DMS79 (cell line): ENCODE measurements at regions not wholly inside any gene's neighbourhood (a gene's known extent, or its start where the extent isn't known, plus 50 kb on each side); places are given as distances from the start of the nearest gene placed in this dataset.

Experiments used
- DNase-seq: peaks from one replicate; lab custom pipeline; 2025; lab: John Stamatoyannopoulos, UW

GRCh38 chr14:49016381-49016780 lies 569.8 kb downstream of the RPS29 start:
- no peak for DNase-seq

GRCh38 chr14:49014476-49014875 lies 571.7 kb downstream of the RPS29 start:
- DNase-seq = no peak

DNA sequence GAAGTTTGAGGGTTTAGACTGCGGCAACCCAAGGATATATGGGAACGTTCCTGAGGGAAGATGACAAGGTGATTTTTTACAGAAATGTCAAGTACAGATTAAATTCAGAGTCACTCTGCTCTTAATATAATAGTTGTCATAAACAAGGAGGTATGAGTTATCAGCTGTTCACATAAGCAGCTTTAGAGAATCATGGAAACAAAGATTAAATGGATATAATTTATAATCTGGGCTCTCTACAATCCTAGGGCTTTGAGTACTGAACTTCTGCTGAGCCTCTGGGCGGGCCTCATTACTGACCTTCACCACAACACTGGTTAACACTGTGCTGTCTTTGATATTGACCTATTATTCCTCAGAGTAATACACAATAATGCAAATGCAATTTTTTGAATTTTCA lies 577.8 kb downstream of the RPS29 start:
- DNase-seq = no peak

- DNase-seq = no peak
These were observed 595.0 kb downstream of the RPS29 start for GRCh38 chr14:48991141-48991540.

DNA sequence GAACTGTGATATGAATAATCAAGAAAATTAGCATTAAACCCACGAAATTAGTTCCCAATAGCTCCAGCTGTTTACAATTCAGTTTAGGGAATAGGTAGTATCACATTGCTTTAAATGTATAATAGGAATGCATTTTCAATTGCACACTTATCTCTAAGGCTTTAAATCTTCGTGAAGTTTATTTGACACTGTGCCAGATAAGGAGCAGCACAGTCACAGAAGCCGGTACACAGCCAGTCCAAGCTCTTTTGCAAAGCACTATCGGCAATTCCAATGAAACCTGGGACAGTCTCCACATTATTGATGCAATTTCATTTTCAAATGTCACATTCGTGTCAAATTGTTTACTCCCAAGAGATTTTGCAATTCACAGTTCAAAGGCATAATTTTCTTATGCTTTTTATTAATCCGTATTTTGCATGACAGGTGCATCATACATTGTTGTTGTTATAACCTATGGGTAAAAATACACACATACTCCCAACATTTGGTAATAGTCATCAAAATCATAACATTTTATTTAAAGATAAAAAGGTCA lies 602.8 kb downstream of the RPS29 start:
- no peak for DNase-seq

GRCh38 chr14:48974994-48975393 lies 611.2 kb downstream of the RPS29 start:
- DNase-seq = no peak

GRCh38 chr14:48973151-48973550 lies 613.0 kb downstream of the RPS29 start:
- no peak for DNase-seq

GRCh38 chr14:48970943-48971342 lies 615.2 kb downstream of the RPS29 start:
- DNase-seq = no peak

GRCh38 chr14:48967419-48967818 lies 618.8 kb downstream of the RPS29 start:
- DNase-seq = no peak

GRCh38 chr14:48963231-48963790 lies 622.9 kb downstream of the RPS29 start:
- DNase-seq = no peak

- DNase-seq = no peak
These were observed 628.7 kb downstream of the RPS29 start for GRCh38 chr14:48957486-48957885.

- no peak for DNase-seq
These were observed 630.3 kb downstream of the RPS29 start for GRCh38 chr14:48955857-48956256.

- DNase-seq = no peak
These were observed 631.7 kb downstream of the RPS29 start for GRCh38 chr14:48954446-48954845.

DNA sequence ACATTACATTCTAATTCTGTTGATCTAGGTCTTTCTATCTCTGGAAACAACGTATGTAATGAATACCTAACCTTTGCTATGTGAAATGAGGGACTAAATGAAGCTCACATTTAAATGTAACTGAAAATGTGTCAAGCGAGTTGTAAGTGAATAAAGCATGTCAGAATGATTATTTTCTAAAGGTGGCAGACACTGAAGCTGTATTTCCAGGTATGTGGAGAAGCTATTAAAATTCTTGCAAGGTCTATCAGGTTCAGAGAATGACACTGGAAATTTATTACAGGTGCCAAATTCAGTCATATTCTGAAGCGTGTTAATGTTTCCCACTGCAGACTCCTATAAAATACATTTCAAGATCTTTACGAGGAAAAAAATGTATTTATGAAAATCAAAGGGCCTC lies 641.4 kb downstream of the RPS29 start:
- no peak for DNase-seq

GRCh38 chr14:48943913-48944312 lies 642.3 kb downstream of the RPS29 start:
- DNase-seq = no peak

GRCh38 chr14:48937541-48938195 lies 648.5 kb downstream of the RPS29 start:
- no peak for DNase-seq

DNA sequence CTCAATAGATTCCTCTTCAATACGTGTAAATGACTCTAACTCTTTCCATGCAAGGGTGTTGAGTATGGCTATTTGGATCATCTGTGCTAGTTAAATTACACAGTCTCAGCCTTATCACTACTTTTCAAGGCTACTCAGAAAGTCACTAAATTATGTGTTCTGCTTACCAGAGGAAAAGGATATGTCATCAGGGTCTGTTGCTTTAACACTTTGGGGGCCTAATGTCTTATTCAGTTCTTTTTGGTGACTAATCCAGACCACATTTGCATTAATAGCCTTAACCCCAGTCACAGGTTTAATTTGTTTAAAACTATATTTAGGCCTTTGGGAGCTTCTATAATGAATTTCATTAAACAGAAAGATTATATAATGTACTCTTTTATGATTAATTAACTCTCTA lies 649.3 kb downstream of the RPS29 start:
- DNase-seq = no peak

DNA sequence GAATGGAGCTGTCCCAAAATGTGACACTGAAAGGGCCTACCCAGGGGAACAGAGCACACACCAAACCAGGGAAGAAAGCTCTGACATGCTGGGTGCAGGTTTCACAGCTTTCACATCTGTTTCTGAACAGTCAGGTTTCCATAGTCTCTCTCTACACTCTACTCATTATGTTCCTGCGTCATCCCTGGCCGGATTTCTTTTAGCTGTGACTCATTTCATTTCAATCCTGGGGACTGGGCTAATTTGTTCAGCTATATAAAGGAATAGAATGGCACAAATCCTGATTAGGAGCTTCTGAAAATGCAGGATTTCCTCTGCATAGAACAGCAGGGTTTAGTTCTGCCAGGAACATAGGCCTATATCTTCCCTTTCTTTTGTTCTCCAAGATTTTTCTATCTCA lies 649.8 kb downstream of the RPS29 start:
- no peak for DNase-seq

DNA sequence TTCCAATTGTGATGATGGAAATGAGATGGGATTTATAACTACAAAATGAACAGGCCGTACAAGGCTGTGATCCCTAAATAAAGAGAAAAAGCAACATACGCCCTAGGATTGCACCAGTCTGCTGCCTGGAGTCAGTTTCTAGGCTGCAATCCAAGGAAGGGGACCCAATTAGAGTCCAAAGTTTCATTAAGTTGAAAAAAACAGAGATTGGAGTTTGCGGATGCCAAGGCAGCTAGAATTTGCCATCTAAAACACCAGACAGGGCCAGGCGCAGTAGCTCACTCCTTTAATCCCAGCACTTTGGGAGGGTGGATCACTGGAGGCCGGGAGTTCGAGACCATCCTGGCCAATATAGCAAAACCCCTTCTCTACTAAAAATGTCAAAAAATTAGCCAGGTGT lies 661.0 kb downstream of the RPS29 start:
- no peak for DNase-seq

DNA sequence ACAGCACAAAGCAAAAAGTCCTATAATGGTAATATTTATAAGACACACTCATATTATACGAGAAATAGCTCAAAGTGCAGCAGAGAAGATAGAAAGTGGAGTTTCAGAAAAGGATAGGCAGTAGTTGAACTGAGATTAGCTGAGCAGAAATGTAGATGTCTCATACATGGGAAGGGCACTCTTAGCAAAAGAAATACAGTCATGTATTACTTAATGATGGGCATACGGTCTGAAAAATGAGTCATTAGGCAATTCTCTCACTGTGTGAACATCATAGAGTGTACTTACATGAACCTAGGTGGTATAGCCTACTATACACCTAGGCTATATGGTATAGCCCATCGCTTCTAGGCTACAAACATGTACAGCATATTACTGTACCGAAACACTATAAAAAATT lies 671.3 kb downstream of the RPS29 start:
- no peak for DNase-seq

DNA sequence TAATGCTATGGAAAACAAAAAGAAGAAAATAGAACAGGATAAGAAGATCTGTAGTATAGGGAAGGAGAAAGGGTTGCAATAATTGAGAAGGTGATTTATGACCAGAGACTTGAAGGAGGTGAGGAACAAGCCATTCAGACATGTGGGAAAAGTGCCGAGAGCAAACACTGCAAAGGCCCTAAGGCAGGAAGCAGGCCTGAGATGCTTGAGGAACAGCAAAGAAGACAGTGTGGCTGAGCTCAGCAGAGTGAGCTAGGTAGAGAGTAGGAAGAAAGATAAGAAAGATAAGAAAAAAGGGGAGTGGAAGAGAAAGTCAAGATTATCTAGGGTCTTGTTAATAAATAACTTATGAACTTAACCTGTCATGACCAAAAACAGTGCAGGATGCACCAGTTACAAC lies 671.8 kb downstream of the RPS29 start:
- no peak for DNase-seq

DNA sequence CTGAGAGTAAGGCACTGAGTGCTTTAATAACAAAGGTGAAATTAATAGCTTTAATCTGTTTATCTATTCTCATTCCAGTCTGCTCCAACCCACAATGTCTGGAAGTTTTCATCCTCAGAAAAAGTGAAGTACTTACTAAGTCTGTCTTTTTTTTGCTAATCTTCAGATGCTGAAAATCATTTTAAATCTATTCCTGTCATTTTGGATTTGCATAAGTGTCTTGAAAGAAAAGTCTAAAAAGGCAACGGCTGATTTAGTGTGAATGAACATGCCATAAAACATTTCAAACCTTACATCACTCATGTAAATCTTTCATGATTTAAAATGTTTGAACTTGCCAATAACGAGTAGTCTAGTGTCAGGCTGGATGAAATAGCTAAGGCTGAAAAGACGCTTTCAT lies 685.6 kb downstream of the RPS29 start:
- no peak for DNase-seq

DNA sequence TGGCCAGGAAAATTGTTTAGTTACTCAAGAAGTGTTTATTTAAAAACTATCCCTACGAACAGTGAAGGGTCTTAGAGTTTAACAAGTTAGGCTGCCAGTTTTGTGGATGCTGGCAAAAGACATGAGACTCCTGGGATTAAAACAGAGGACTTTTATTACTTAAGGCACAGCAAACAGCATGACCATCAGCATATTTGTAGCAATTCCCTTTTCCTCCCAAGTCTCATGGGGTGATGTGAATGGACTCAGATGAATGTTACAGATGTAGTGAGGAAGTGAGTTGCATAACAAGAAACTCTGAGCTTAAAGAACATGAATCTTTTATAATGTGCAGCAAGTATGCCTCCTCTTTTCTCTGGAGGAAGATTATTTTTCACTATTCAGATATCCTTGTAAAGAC lies 695.8 kb downstream of the RPS29 start:
- DNase-seq = no peak

GRCh38 chr14:48876806-48877340 lies 709.3 kb downstream of the RPS29 start:
- DNase-seq = no peak
